Esophagus squamous epithelium (tissue), 4 donors: ENCODE measurements at regions not wholly inside any gene's neighbourhood (a gene's known extent, or its start where the extent isn't known, plus 50 kb on each side); places are given as distances from the start of the nearest gene placed in this dataset.

ENCODE experiments used
- POLR2A ChIP-seq, 4 donors: fragments of 450-650 bp; IDR thresholded peaks; one replicate each; pipeline ENCODE4 v1.6.1; 2017; ENCODE audit warnings: antibody characterized with exemption in 4 of 4, mild to moderate bottlenecking in 4 of 4, moderate library complexity in 3 of 4
- TF ChIP-seq, protein P1 (sequence below), 6 experiments: fragments of 450-650 bp in 4 of 6; fragments of 200-600 bp in 2 of 6; sonication (generic) in 2 of 6; IDR thresholded peaks; one replicate each; pipeline ENCODE4 v1.5.1; 2016 to 2019; ENCODE audit warnings: antibody characterized with exemption in 6 of 6, mild to moderate bottlenecking in 4 of 6, moderate library complexity in 4 of 6

DNA sequence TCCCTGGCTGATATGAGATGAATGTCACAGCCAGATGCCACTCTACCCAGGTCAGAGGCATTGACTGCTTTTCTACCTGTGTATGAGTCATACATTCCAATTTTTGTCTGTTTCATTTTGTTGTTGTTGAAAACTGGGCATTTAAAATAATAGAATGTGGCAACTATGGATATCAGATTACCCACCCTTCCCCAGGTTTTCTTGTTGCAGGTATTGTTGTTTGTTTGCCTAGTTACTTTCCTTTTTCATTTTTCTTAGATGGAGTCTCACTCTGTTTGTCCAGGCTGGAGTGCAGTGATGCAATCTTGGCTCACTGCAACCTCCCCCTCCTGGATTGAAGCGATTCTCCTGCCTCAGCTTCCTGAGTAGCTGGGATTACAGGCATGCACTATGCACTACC is 70.2 kb downstream of the LRRC30 start:
- no peak for TF ChIP-seq POLR2A (IDR thresholded peaks at IDR 0.05)
- TF ChIP-seq, protein P1, sequence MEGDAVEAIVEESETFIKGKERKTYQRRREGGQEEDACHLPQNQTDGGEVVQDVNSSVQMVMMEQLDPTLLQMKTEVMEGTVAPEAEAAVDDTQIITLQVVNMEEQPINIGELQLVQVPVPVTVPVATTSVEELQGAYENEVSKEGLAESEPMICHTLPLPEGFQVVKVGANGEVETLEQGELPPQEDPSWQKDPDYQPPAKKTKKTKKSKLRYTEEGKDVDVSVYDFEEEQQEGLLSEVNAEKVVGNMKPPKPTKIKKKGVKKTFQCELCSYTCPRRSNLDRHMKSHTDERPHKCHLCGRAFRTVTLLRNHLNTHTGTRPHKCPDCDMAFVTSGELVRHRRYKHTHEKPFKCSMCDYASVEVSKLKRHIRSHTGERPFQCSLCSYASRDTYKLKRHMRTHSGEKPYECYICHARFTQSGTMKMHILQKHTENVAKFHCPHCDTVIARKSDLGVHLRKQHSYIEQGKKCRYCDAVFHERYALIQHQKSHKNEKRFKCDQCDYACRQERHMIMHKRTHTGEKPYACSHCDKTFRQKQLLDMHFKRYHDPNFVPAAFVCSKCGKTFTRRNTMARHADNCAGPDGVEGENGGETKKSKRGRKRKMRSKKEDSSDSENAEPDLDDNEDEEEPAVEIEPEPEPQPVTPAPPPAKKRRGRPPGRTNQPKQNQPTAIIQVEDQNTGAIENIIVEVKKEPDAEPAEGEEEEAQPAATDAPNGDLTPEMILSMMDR (IDR thresholded peaks at IDR 0.05) = no peak
